H1 (cell line): ENCODE measurements at regions not wholly inside any gene's neighbourhood (a gene's known extent, or its start where the extent isn't known, plus 50 kb on each side); places are given as distances from the start of the nearest gene placed in this dataset.

Source experiments
- CTCF ChIA-PET: fragments of 300-600 bp; sonication (Branson Sonifier 250); formaldehyde crosslinking; loops from one replicate; lab custom pipeline; 2021; ENCODE audit not compliant: partially characterized antibody; lab: Charles Lee
- POLR2A ChIA-PET: fragments of 300-600 bp; sonication (Branson Sonifier 250); formaldehyde crosslinking; loops from one replicate; lab custom pipeline; 2021; ENCODE audit warnings: inconsistent platforms; ENCODE audit not compliant: partially characterized antibody; lab: Charles Lee
- DNase-seq, 2 experiments: peaks; one replicate each; pipeline versions ENCODE4 v3.0.0 to v3.0.0-alpha.2; 2010 to 2022; ENCODE audit warnings: low spot score in 2 of 2, low read depth in 1 of 2, mixed read lengths in 1 of 2
- FAIRE-seq: peaks from 2 replicates; lab custom pipeline; 2011; peaks lifted over from hg19 to GRCh38; lab: Jason Lieb, UNC
- H2AFZ ChIP-seq: 2 replicates; pipeline ENCODE4 v1.8.1; 2012; ENCODE audit warnings: low read length, inconsistent platforms
- H2AK5ac ChIP-seq: 2 replicates; pipeline ENCODE4 v1.6.1; 2013; ENCODE audit warnings: low read depth, low read length
- H2BK120ac ChIP-seq: replicated peaks from 2 replicates; pipeline ENCODE3; 2013; ENCODE audit warnings: low read depth, low read length, inconsistent platforms
- H2BK12ac ChIP-seq: 2 replicates; pipeline ENCODE4 v1.6.1; 2013; ENCODE audit warnings: low read depth, low read length
- H2BK15ac ChIP-seq: 2 replicates; pipeline ENCODE4 v1.6.1; 2013; ENCODE audit warnings: low read length
- H2BK20ac ChIP-seq: 2 replicates; pipeline ENCODE4 v1.6.1; 2013; ENCODE audit warnings: low read length
- H2BK5ac ChIP-seq: 2 replicates; pipeline ENCODE4 v1.6.1; 2013; ENCODE audit warnings: low read depth, low read length
- H3K14ac ChIP-seq: 2 replicates; pipeline ENCODE4 v1.6.1; 2013; ENCODE audit warnings: inconsistent platforms; ENCODE audit not compliant: insufficient read length
- H3K18ac ChIP-seq: 2 replicates; pipeline ENCODE4 v1.6.1; 2013; ENCODE audit warnings: low read length; ENCODE audit errors: extremely low read depth
- H3K23ac ChIP-seq: 2 replicates; pipeline ENCODE4 v1.6.1; 2013; ENCODE audit warnings: inconsistent platforms; ENCODE audit not compliant: insufficient read length
- H3K23me2 ChIP-seq: 2 replicates; pipeline ENCODE4 v1.6.1; 2013; ENCODE audit warnings: low read depth, low read length
- H3K27ac ChIP-seq: 2 replicates; pipeline ENCODE4 v1.6.1; 2011; ENCODE audit warnings: low read depth, low read length, inconsistent platforms
- H3K27me3 ChIP-seq, 4 experiments: replicated peaks in 1 of 4; 1 replicate in 1 of 4; 2 replicates in 3 of 4; pipeline versions ENCODE4 v1.6.1 to v1.8.1; 2011 to 2013; ENCODE audit warnings: low read length in 3 of 4, mild to moderate bottlenecking in 3 of 4, inconsistent platforms in 2 of 4, mixed read lengths in 2 of 4, moderate library complexity in 1 of 4; ENCODE audit not compliant: control insufficient read depth in 3 of 4, insufficient read depth in 3 of 4; ENCODE audit errors: extremely low read depth in 1 of 4
- H3K36me3 ChIP-seq, 4 experiments: 2 replicates each; pipeline versions ENCODE4 v1.6.1 to v1.8.1; 2011 to 2013; ENCODE audit warnings: mild to moderate bottlenecking in 4 of 4, low read length in 3 of 4, moderate library complexity in 2 of 4, control low read depth in 1 of 4, inconsistent platforms in 1 of 4; ENCODE audit not compliant: insufficient read depth in 4 of 4, control insufficient read depth in 2 of 4
- H3K4ac ChIP-seq: replicated peaks from 2 replicates; pipeline ENCODE3; 2013; ENCODE audit warnings: low read length, low read depth, mixed read lengths, inconsistent platforms; ENCODE audit not compliant: insufficient read length
- H3K4me1 ChIP-seq, 4 experiments: replicated peaks in 1 of 4; 1 replicate in 1 of 4; 2 replicates in 3 of 4; pipeline versions ENCODE4 v1.6.1 to v1.8.1; 2011 to 2013; ENCODE audit warnings: low read length in 3 of 4, inconsistent platforms in 2 of 4, mixed read lengths in 1 of 4; ENCODE audit not compliant: insufficient read depth in 4 of 4, control insufficient read depth in 3 of 4
- H3K4me2 ChIP-seq, 2 experiments: 2 replicates each; pipeline versions ENCODE4 v1.6.1 to v1.8.1; 2011 to 2013; ENCODE audit warnings: low read depth in 2 of 2, low read length in 2 of 2, control low read depth in 1 of 2, inconsistent platforms in 1 of 2, mild to moderate bottlenecking in 1 of 2; ENCODE audit not compliant: insufficient read depth in 1 of 2
- H3K4me3 ChIP-seq, 4 experiments: fragments of 200-600, 300-600 bp in 1 of 4; sonication (generic), shearing (Covaris generic), sonication (Bioruptor Twin) in 1 of 4; 2 replicates each; pipeline versions ENCODE4 v1.5.1 to v1.8.1; 2011 to 2016; ENCODE audit warnings: low read length in 4 of 4, low read depth in 3 of 4, control low read depth in 2 of 4, inconsistent platforms in 2 of 4, mild to moderate bottlenecking in 2 of 4, mixed read lengths in 1 of 4, moderate library complexity in 1 of 4; ENCODE audit not compliant: insufficient read depth in 2 of 4; ENCODE audit errors: extremely low read depth in 1 of 4
- H3K56ac ChIP-seq: replicated peaks from 2 replicates; pipeline ENCODE3; 2013; ENCODE audit warnings: low read depth, mild to moderate bottlenecking, mixed read lengths, low read length, inconsistent platforms; ENCODE audit not compliant: insufficient read length
- H3K79me1 ChIP-seq: 2 replicates; pipeline ENCODE4 v1.6.1; 2013; ENCODE audit warnings: low read depth, low read length, control low read depth
- H3K79me2 ChIP-seq, 2 experiments: 2 replicates each; pipeline versions ENCODE4 v1.6.1 to v1.8.1; 2012 to 2013; ENCODE audit warnings: low read length in 2 of 2, mild to moderate bottlenecking in 2 of 2, inconsistent platforms in 1 of 2; ENCODE audit not compliant: insufficient read depth in 2 of 2, control insufficient read depth in 1 of 2
- H3K9ac ChIP-seq, 4 experiments: replicated peaks in 1 of 4; 1 replicate in 1 of 4; 2 replicates in 3 of 4; pipeline versions ENCODE4 v1.6.1 to v1.8.1; 2011 to 2013; ENCODE audit warnings: low read depth in 3 of 4, low read length in 3 of 4, control low read depth in 2 of 4, mild to moderate bottlenecking in 2 of 4, moderate library complexity in 2 of 4, inconsistent platforms in 1 of 4; ENCODE audit errors: extremely low read depth in 1 of 4
- H3K9me3 ChIP-seq, 2 experiments: 2 replicates each; pipeline versions ENCODE4 v1.6.1 to v1.8.1; 2012 to 2013; ENCODE audit warnings: mild to moderate bottlenecking in 2 of 2, moderate library complexity in 2 of 2, control low read depth in 1 of 2, inconsistent platforms in 1 of 2, low read depth in 1 of 2, low read length in 1 of 2, mixed read lengths in 1 of 2; ENCODE audit not compliant: insufficient read depth in 2 of 2
- H4K20me1 ChIP-seq, 2 experiments: replicated peaks in 1 of 2; 2 replicates each; pipeline versions ENCODE3 to v1.8.1; 2011 to 2013; ENCODE audit warnings: inconsistent platforms in 2 of 2, low read length in 2 of 2, mild to moderate bottlenecking in 1 of 2; ENCODE audit not compliant: insufficient read depth in 2 of 2, control insufficient read depth in 1 of 2
- H4K5ac ChIP-seq: 2 replicates; pipeline ENCODE4 v1.6.1; 2013; ENCODE audit warnings: low read length, low read depth, mixed read lengths, inconsistent platforms; ENCODE audit not compliant: insufficient read length
- H4K8ac ChIP-seq: 2 replicates; pipeline ENCODE4 v1.8.0; 2013; ENCODE audit warnings: mild to moderate bottlenecking, moderate library complexity, low read length, inconsistent platforms; ENCODE audit not compliant: insufficient read depth; ENCODE audit errors: extremely low read depth
- H4K91ac ChIP-seq: replicated peaks from 2 replicates; pipeline ENCODE3; 2013; ENCODE audit warnings: low read length, mixed read lengths, inconsistent platforms; ENCODE audit not compliant: insufficient read length
- USF2 ChIP-seq: IDR thresholded peaks from 2 replicates; pipeline ENCODE4 v1.6.1; 2011; ENCODE audit warnings: low read length, improper control_type of control experiment

- Histone ChIP-seq H3K4me3 (no peak overlapping the region), H3K14ac (no peak overlapping the region), H3K18ac (no peak overlapping the region), H3K36me3 (no peaks in the 10 kb centered on the region), H2BK15ac (no peak overlapping the region), H3K4ac (no peak overlapping the region), H3K27ac (no peak overlapping the region), H3K79me2 (no peaks in the 10 kb centered on the region), H2AFZ (no peak overlapping the region), H3K9me3 (no peaks in the 10 kb centered on the region; a peak in 1 of 4 replicates), H3K4me2 (no peak overlapping the region), H3K79me1 (no peaks in the 10 kb centered on the region), H3K56ac (no peak overlapping the region), H2BK5ac (no peak overlapping the region), H4K20me1 (no peaks in the 10 kb centered on the region), H4K91ac (no peak overlapping the region), H2BK20ac (no peak overlapping the region), H3K4me1 (no peaks in the 10 kb centered on the region), H3K9ac (no peak overlapping the region), H2AK5ac (no peak overlapping the region), H4K8ac (no peak overlapping the region), H3K23me2 (no peaks in the 10 kb centered on the region), H4K5ac (no peak overlapping the region), H3K27me3 (no peaks in the 10 kb centered on the region), H2BK12ac (no peak overlapping the region), H2BK120ac (no peak overlapping the region), H3K23ac (no peak overlapping the region)
- FAIRE-seq = no peak
- CTCF ChIA-PET = interaction anchor here (1.2 kb wide), 1 partner anchor 600 kb away, joined by 3 read pairs; no protein-coding TSS in a partner anchor
- POLR2A ChIA-PET = no interaction called here
- DNase-seq = no peak
- TF ChIP-seq USF2 = no peak
- TF ChIP-seq, all 59 proteins: peak for 0
Observed at GRCh38 chr3:77947671-77948070, 907.8 kb downstream of the ROBO2 start.
